ENCODE measurements at regions not wholly inside any gene's neighbourhood (a gene's known extent, or its start where the extent isn't known, plus 50 kb on each side); places are given as distances from the start of the nearest gene placed in this dataset.
"Not testable (repeated sequence)": the region's sequence is repeated elsewhere in the genome, so short reads cannot be mapped to it uniquely, and the experiment has no call there.

- DNase-seq (ENCODE audit: low spot score): no peak
These were observed 628.1 kb downstream of the LMO4 start for GRCh38 chr1:87956750-87957149.

DNA sequence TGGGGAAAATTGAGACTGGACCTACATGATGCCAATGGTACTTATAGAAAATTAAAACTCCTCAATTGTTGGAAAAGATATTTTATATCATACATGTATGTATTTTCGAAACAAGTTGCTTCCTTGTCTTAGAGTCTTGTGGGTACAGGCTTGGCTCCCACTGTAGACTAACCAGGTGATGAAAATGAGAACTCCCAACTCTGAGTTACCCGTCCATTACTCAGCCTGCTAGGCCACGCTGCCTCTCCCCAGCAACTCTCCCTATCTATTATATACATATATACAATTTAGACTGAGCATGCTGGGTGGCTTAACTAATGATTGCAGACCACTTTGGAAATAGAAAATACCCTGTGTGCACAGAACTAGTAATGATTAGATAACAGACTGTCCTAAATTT lies 628.7 kb downstream of the LMO4 start:
- DNase-seq (ENCODE audit: low spot score): no peak

DNA sequence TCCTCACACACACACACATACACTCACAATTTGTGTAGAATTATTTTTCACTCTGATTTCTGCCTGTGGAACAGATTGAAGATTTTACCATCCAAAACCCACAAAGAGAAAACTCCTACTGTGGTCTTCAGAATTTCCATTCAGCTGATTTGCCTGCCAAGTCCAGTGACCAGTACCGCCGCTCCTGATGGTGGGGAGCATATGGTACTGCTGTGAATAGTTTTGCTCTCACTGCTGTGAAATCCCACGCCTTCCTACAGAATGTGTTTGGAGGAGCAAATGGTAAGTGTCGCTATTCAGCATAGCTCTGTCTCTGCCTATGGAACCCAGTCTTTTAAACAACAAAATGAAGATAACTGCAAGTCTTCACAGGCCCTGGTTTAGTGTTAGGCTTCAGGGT lies 629.5 kb downstream of the LMO4 start:
- DNase-seq (ENCODE audit: low spot score): no peak

DNA sequence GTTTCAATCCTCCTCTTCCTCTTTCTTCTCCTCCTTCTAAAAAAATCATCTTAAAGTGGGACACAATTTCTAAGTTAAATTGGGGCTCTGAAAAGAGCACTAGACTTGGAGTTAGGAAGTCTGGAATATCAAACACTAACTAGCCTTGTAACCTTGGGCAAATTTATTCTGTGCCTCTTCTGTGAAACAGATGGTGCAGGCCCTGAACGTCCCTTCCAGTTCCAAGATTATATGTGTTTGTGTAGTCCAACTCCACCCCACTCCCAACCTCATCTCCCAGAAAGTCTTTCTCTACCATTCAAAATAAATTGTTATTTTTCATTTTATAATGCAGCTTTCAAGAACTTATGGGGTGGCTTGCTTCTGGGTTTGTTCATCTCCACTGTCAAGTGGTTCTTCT lies 630.0 kb downstream of the LMO4 start:
- DNase-seq (ENCODE audit: low spot score): no peak

DNA sequence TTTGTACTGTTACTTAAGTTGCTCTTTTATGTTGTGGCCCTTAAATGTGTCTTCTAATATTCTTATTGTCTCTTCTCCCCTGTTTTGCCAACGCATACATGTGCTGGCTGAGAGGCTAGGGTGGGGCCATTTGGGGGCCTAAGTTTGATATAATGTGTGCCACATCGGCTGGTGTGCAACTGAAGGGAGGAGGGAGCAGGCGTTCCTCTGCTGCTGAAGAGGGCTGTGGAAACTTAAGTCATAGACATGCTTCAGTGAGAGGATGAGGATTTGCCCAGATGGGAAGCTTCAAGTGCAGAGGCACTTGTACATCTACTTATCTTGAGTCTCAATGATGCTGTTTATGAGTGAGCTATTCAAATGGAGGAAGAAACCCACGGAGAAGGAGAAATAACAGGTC lies 630.6 kb downstream of the LMO4 start:
- DNase-seq (ENCODE audit: low spot score): no peak

GRCh38 chr1:87961992-87962391 lies 633.3 kb downstream of the LMO4 start:
- peak; percentile 17 for DNase-seq (ENCODE audit: low spot score)

DNA sequence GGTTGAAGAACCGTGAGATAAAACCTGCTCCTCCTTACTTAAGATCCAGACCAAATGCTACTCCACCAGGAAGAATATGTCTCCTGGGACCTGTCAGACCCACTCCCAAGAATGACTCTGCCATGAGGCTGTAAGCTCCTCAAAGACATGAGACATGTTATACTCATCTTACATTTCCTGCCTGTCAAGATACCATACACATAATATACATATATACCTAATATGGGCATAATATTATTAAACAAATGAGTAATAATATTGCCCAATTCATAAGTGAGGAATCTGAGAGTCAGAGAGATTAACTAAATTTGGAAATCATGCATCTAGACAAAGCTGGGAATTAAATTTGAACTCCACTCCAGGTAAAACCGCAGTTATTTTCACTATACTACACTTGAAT lies 634.9 kb downstream of the LMO4 start:
- no peak for DNase-seq (ENCODE audit: low spot score)

- no peak for DNase-seq (ENCODE audit: low spot score)
These were observed 636.5 kb downstream of the LMO4 start for GRCh38 chr1:87965193-87965592.

DNA sequence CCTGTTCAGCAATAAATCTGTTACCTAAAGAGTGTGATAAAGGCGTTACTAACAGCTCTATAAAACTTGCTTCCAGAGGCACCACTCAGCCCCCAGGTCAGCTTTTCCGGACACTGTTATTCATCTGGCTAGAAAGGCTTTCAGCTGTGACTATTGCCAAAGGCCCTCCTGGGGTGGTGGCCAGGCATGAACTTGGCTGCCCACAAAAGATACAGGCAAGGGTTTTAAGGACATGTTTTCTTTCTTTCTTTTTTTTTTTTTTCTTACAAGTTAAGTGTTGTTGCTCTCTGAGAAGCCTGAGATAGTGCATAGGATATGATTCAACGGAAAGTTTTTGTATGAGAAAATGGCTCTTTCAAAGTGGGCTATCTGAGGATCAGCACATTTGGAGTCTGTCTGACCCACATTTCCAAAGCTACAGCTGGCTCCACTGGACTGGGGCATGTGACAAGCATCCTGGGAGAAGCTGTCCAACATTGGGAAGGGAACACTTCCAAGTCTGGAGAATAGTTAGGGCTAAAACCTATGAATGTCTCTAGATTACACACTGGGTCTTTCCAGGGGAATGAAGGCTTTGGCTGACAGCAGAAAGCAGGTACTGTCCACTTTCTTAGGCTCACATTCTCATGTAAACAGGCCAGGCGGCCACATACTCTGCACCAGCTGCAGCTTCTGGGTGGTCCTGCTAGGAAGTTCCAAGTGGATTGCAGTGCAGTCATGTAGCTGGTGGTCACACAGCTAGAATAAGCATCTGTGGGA lies 639.7 kb downstream of the LMO4 start:
- peak; percentile 71 for DNase-seq (ENCODE audit: low spot score)

GRCh38 chr1:87969040-87969439 lies 640.4 kb downstream of the LMO4 start:
- no peak for DNase-seq (ENCODE audit: low spot score)

DNA sequence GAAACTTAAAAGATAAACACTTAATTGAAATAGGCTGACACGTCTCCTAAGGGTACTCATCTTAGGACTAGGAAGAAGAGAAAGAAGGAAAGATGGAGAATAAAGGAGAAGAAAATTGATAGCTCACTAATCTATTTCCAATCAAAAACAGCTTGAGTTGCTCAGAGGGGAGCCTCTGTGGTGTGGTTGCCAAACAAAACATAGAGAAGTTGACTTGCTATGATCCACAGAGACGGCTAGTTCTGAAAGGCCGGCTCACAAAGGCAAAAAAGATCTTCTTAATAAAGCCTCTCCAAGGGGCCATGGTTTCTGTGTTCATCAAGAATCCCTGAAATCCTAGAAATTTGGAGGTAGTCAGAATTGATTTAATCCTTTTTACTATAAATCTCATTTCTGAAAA lies 644.1 kb downstream of the LMO4 start:
- DNase-seq (ENCODE audit: low spot score): no peak

DNA sequence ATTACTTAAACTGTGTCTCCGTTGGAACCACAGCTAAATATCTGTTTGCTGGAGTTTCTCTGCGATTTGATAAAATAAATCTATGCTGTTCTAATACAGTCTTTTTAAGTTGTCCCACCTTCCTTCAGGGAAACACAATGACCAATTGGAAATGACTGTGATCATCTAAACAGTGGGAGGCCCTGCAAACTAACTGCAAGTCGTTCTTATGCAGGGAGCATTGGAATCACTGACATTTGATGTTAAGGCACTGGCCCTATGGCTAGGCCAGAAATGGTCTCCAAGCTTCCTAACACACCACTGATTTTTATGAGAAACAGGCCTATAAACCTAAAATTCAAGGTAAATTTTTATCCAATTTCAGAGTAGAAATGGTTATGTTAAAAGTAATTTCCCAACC lies 645.2 kb downstream of the LMO4 start:
- no peak for DNase-seq (ENCODE audit: low spot score)

- no peak for DNase-seq (ENCODE audit: low spot score)
These were observed 647.6 kb downstream of the LMO4 start for GRCh38 chr1:87976316-87976715.

DNA sequence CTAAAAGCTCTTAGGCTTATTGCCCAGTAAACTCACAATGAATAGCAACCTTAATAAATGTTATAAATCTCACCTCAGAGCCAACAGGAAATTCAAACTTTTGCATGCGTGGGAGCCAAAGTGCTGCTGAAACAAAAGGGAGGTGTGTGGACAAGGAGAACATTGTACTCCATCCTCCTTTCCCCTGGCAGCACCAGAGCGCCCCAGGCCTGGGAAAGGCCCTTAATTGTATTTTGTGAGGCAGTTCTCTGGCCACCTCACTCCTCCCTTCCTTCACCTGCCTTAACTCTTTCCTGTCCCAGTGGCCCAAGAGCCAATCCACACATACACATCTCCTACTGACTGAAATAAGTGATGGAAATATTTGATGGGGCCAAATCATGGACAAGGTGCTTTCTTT lies 648.5 kb downstream of the LMO4 start:
- DNase-seq (ENCODE audit: low spot score): no peak

DNA sequence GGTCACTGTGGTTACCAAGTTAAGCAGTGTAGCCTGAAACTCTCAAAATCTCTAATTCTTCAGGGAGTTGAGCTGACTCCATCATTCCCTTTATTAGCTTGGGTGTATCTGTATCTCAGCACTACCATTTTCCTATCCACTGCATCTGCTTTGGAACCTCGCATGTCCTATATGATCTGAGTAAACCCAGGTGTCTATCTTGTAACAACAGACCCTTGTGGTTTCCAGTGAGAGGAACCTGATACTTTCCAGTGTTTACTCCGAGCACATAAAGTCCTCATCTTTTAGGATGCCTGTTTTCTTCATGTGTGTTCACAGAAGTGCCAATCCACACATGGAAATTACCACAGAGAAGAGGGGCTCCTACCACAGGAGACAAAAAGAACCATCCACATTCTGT lies 650.4 kb downstream of the LMO4 start:
- DNase-seq (ENCODE audit: low spot score): no peak

GRCh38 chr1:87980494-87980893 lies 651.8 kb downstream of the LMO4 start:
- no peak for DNase-seq (ENCODE audit: low spot score)

- DNase-seq (ENCODE audit: low spot score): no peak
These were observed 652.7 kb downstream of the LMO4 start for GRCh38 chr1:87981386-87981785.

- DNase-seq (ENCODE audit: low spot score): no peak
These were observed 653.1 kb downstream of the LMO4 start for GRCh38 chr1:87981810-87982209.

GRCh38 chr1:87983841-87984240 lies 655.2 kb downstream of the LMO4 start:
- DNase-seq (ENCODE audit: low spot score): no peak

- DNase-seq (ENCODE audit: low spot score): no peak
These were observed 656.4 kb downstream of the LMO4 start for GRCh38 chr1:87985071-87985470.

GRCh38 chr1:87986130-87986866 lies 657.6 kb downstream of the LMO4 start:
- no peak for DNase-seq (ENCODE audit: low spot score)

GRCh38 chr1:87989346-87989745 lies 660.7 kb downstream of the LMO4 start:
- no peak for DNase-seq (ENCODE audit: low spot score)

- not testable (repeated sequence) for DNase-seq (ENCODE audit: low spot score)
These were observed 663.9 kb downstream of the LMO4 start for GRCh38 chr1:87992536-87992935.

DNA sequence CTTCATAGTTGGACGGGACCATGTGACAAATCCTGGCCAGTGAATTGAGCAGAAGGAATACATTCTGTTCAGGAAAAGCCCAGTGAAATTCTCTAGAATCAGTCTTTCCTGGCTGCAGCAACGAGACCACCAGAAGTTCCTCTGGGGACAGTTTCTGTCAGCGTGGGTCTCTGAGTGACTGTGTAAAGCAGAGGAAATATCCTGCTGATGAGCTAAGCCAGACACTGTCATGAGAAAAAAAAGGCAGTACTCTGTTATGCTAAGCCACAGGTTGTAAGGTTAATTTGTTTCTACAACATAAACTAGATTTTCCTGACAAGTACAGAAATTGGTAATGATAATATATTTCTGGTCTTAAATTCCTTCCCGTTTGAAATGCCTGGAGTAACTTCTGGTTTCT lies 664.4 kb downstream of the LMO4 start:
- no peak for DNase-seq (ENCODE audit: low spot score)
